ENCODE measurements at regions not wholly inside any gene's neighbourhood (a gene's known extent, or its start where the extent isn't known, plus 50 kb on each side); places are given as distances from the start of the nearest gene placed in this dataset.

DNA sequence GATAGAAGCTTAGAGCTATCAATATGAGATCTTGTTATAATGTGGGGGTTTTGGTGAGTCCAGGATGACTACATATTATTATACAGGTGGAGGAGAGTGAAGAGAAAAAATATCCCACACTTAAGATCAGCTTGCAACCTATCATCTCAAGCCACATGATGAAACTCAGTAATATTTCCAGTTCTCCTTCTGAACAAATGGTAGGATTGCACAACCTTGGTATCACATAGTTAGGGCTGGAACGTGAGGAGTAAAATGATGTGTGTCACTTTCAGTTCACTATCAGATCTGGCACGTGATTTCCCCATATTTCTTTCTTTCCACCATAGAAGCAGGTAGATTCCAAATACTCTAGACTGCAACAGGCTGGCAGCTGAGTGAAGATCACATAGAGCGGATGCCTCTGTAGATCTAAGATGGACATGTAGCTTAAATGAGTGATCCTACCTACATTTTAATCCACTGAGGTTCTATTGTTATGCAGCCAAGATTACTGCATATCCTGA, 150.6 kb upstream of the ANKRD50 start:
- no peak for DNase-seq (ENCODE audit: low read depth, low spot score)
- peaks cover 7% of the 10 kb centered on the region for H3K4me1 Mint-ChIP-seq
- no peak for TF ChIP-seq CTCF (conservative IDR thresholded peaks at IDR 0.05)

GRCh38 chr4:124862261-124862660, 149.7 kb upstream of the ANKRD50 start:
- H3K4me1 Mint-ChIP-seq = peaks cover 7% of the 10 kb centered on the region
- no peak for DNase-seq (ENCODE audit: low read depth, low spot score)
- H3K4me3 Mint-ChIP-seq = no peak overlapping the region
- no peak overlapping the region for H3K27ac Mint-ChIP-seq (ENCODE audit: unreplicated experiment)
- no peaks in the 10 kb centered on the region for H3K36me3 Mint-ChIP-seq (ENCODE audit: low read depth)
- TF ChIP-seq CTCF (conservative IDR thresholded peaks at IDR 0.05) = no peak
- H3K27me3 Mint-ChIP-seq (ENCODE audit: low read depth) = no peaks in the 10 kb centered on the region
- peaks cover 4% of the 10 kb centered on the region for H3K9me3 Mint-ChIP-seq

More for the DNA sequence above, 150.6 kb upstream of the ANKRD50 start:
- H3K4me3 Mint-ChIP-seq = no peak overlapping the region
- peaks cover 4% of the 10 kb centered on the region for H3K9me3 Mint-ChIP-seq
- H3K27ac Mint-ChIP-seq (ENCODE audit: unreplicated experiment) = no peak overlapping the region
- no peaks in the 10 kb centered on the region for H3K36me3 Mint-ChIP-seq (ENCODE audit: low read depth)
- H3K27me3 Mint-ChIP-seq (ENCODE audit: low read depth) = no peaks in the 10 kb centered on the region

DNA sequence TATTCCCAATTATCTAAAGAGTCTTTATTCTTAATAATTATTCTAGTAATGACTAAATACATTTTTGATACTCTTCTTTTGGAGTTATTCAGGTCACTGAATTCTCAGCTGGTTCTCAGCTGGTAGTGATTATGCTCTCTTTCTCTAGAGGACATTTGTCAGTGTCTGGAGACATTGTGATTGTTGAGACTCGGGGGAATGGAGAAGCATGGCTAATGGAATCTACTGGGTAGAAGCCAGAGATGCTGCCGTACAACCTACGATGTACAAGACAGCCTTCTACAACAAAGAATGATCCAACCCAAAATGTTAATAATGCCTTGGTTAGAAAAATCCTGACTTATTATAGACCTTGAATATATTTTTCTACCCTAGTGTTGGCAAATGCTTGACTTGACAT, 149.2 kb upstream of the ANKRD50 start:
- no peaks in the 10 kb centered on the region for H3K27me3 Mint-ChIP-seq (ENCODE audit: low read depth)

DNA sequence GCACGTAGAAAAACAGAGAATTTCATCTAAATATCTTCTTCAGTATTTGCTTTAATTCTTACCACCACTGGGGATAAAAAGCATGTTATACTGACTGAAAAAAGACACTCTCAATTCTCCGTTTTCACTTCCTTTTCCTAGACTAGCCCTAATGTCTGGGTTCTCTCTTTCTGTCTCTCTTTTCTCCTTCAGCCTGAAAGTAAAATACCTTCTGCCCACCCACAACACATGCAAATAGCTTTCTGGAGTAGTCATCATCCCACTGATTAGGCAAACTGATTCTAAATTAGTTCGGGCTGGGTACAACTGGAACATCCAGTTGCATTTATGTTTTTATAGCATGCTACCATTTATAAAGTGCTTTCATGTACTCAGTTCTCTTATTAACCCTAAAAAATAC, 142.4 kb upstream of the ANKRD50 start:
- H3K27me3 Mint-ChIP-seq (ENCODE audit: low read depth) = no peaks in the 10 kb centered on the region
- H3K9me3 Mint-ChIP-seq = peaks cover 3% of the 10 kb centered on the region
- no peaks in the 10 kb centered on the region for H3K36me3 Mint-ChIP-seq (ENCODE audit: low read depth)
- no peak for DNase-seq (ENCODE audit: low read depth, low spot score)
- no peak for TF ChIP-seq CTCF (conservative IDR thresholded peaks at IDR 0.05)
- H3K4me1 Mint-ChIP-seq = peaks cover under 1% of the 10 kb centered on the region
- no peak overlapping the region for H3K4me3 Mint-ChIP-seq
- H3K27ac Mint-ChIP-seq (ENCODE audit: unreplicated experiment) = no peak overlapping the region

More for the DNA sequence above, 149.2 kb upstream of the ANKRD50 start:
- Mint-ChIP-seq H3K4me1 (peaks cover 7% of the 10 kb centered on the region), H3K27ac (ENCODE audit: unreplicated experiment) (no peak overlapping the region), H3K36me3 (ENCODE audit: low read depth) (no peaks in the 10 kb centered on the region), H3K9me3 (peaks cover 4% of the 10 kb centered on the region), H3K4me3 (no peak overlapping the region)
- TF ChIP-seq CTCF (conservative IDR thresholded peaks at IDR 0.05) = no peak
- no peak for DNase-seq (ENCODE audit: low read depth, low spot score)

GRCh38 chr4:124851741-124852140, 139.2 kb upstream of the ANKRD50 start:
- H3K36me3 Mint-ChIP-seq (ENCODE audit: low read depth) = no peaks in the 10 kb centered on the region
- no peak overlapping the region for H3K27ac Mint-ChIP-seq (ENCODE audit: unreplicated experiment)
- no peak for TF ChIP-seq CTCF (conservative IDR thresholded peaks at IDR 0.05)
- no peak for DNase-seq (ENCODE audit: low read depth, low spot score)
- H3K4me3 Mint-ChIP-seq = no peak overlapping the region
- H3K9me3 Mint-ChIP-seq = peaks cover 3% of the 10 kb centered on the region
- H3K27me3 Mint-ChIP-seq (ENCODE audit: low read depth) = no peaks in the 10 kb centered on the region
- H3K4me1 Mint-ChIP-seq = no peaks in the 10 kb centered on the region

- Mint-ChIP-seq H3K9me3 (peaks cover 5% of the 10 kb centered on the region), H3K4me3 (no peak overlapping the region), H3K36me3 (ENCODE audit: low read depth) (no peaks in the 10 kb centered on the region), H3K27ac (ENCODE audit: unreplicated experiment) (no peak overlapping the region), H3K27me3 (ENCODE audit: low read depth) (no peaks in the 10 kb centered on the region), H3K4me1 (no peaks in the 10 kb centered on the region)
- TF ChIP-seq CTCF (conservative IDR thresholded peaks at IDR 0.05) = no peak
- DNase-seq (ENCODE audit: low read depth, low spot score) = no peak
Measured at GRCh38 chr4:124846306-124846705, 133.8 kb upstream of the ANKRD50 start.

Data from neural crest cell (in vitro differentiated cells).